K562 (cell line): ENCODE measurements at regions not wholly inside any gene's neighbourhood (a gene's known extent, or its start where the extent isn't known, plus 50 kb on each side); places are given as distances from the start of the nearest gene placed in this dataset.

Experiments used
- ARHGAP35 ChIP-seq: fragments of 450-650 bp; IDR thresholded peaks from 2 replicates; pipeline ENCODE4 v1.6.1; 2018; ENCODE audit not compliant: partially characterized antibody
- ATF4 ChIP-seq: fragments of 450-650 bp; formaldehyde crosslinking; IDR thresholded peaks from 2 replicates; pipeline ENCODE4 v1.4.0; 2022; ENCODE audit warnings: mild to moderate bottlenecking, moderate library complexity
- BDP1 ChIP-seq: IDR thresholded peaks from 3 replicates; pipeline ENCODE4 v1.6.1; 2011; ENCODE audit not compliant: insufficient read length, insufficient read depth
- CC2D1A ChIP-seq: fragments of 450-650 bp; IDR thresholded peaks from 2 replicates; pipeline ENCODE4 v1.6.1; 2017; ENCODE audit warnings: mild to moderate bottlenecking
- COPS2 ChIP-seq: fragments of 450-650 bp; conservative IDR thresholded peaks from 2 replicates; pipeline ENCODE4 v1.6.1; 2016; ENCODE audit warnings: mild to moderate bottlenecking, moderate library complexity
- DIDO1 ChIP-seq: fragments of 450-650 bp; IDR thresholded peaks from 2 replicates; pipeline ENCODE4 v1.6.1; 2016; ENCODE audit warnings: low read depth, missing biosample characterization, missing genetic modification characterization
- E2F5 ChIP-seq: sonication (generic); formaldehyde crosslinking; IDR thresholded peaks from 2 replicates; pipeline ENCODE4 v1.8.0; 2022; ENCODE audit warnings: mild to moderate bottlenecking, missing genetic modification reagents
- EWSR1 ChIP-seq: fragments of 450-650 bp; IDR thresholded peaks from 2 replicates; pipeline ENCODE4 v1.6.1; 2018; ENCODE audit warnings: borderline replicate concordance, mild to moderate bottlenecking, low read depth, moderate library complexity; ENCODE audit not compliant: partially characterized antibody
- HOXB6 ChIP-seq: fragments of 250-450 bp; sonication (Bioruptor Pico); IDR thresholded peaks from 2 replicates; pipeline ENCODE4 v1.5.1; 2022; ENCODE audit warnings: mild to moderate bottlenecking, borderline replicate concordance
- MAX ChIP-seq: sonication (generic); formaldehyde crosslinking; IDR thresholded peaks from 2 replicates; pipeline ENCODE4 v1.9.0; 2022; ENCODE audit warnings: mild to moderate bottlenecking, missing genetic modification reagents
- MCM7 ChIP-seq, 2 experiments: fragments of 450-650 bp; IDR thresholded peaks; 2 replicates each; pipeline ENCODE4 v1.6.1; 2016 to 2018
- MLLT1 ChIP-seq, 2 experiments: fragments of 450-650 bp; IDR thresholded peaks; 2 replicates each; pipeline ENCODE4 v1.6.1; 2016
- MLX ChIP-seq, 2 experiments: fragments of 450-650 bp in 1 of 2; sonication (generic) in 1 of 2; formaldehyde crosslinking; conservative IDR thresholded peaks; 2 replicates each; pipeline versions ENCODE4 v1.4.0 to v1.8.1; 2020 to 2022; ENCODE audit warnings: mild to moderate bottlenecking in 1 of 2, missing genetic modification reagents in 1 of 2
- PHTF2 ChIP-seq: fragments of 250-450 bp; sonication (Bioruptor Pico); IDR thresholded peaks from 2 replicates; pipeline ENCODE4 v1.5.0; 2021; ENCODE audit warnings: mild to moderate bottlenecking
- POLR2AphosphoS2 ChIP-seq: IDR thresholded peaks from 2 replicates; pipeline ENCODE4 v1.6.1; 2012; ENCODE audit warnings: low read length, improper control_type of control experiment
- PRPF4 ChIP-seq: fragments of 200-400 bp; formaldehyde crosslinking; IDR thresholded peaks from one replicate; pipeline ENCODE4 v1.6.1; 2017; ENCODE audit warnings: low read length, low read depth, mild to moderate bottlenecking; ENCODE audit not compliant: insufficient read depth, poor library complexity, severe bottlenecking
- PTBP1 ChIP-seq: fragments of 200-400 bp; formaldehyde crosslinking; IDR thresholded peaks from 2 replicates; pipeline ENCODE4 v1.6.1; 2017; ENCODE audit warnings: low read depth, low read length
- ZBED1 ChIP-seq: IDR thresholded peaks from 2 replicates; pipeline ENCODE4 v1.6.1; 2014
- ZNF143 ChIP-seq: sonication (generic); formaldehyde crosslinking; IDR thresholded peaks from 2 replicates; pipeline ENCODE4 v1.9.0; 2022; ENCODE audit warnings: mild to moderate bottlenecking, missing genetic modification reagents
- ZNF431 ChIP-seq: sonication (generic); formaldehyde crosslinking; IDR thresholded peaks from 2 replicates; pipeline ENCODE4 v1.8.0; 2022; ENCODE audit warnings: mild to moderate bottlenecking, missing genetic modification reagents
- TF ChIP-seq, protein P1 (sequence below), 2 experiments: fragments of 450-650 bp; IDR thresholded peaks; 2 replicates each; pipeline ENCODE4 v1.6.1; 2018; ENCODE audit warnings: mild to moderate bottlenecking in 2 of 2, low read depth in 1 of 2; ENCODE audit not compliant: partially characterized antibody in 2 of 2

- TF ChIP-seq MLX (CRISPR knock-in tag; conservative IDR thresholded peaks at IDR 0.05) = 0 out of 4 replicates have a peak, but pooled peaks of 1 of the 2 experiments have one; percentile 67
- no peak for TF ChIP-seq PRPF4
- TF ChIP-seq COPS2 = no peak
- TF ChIP-seq E2F5 (CRISPR knock-in tag) = no peak
- TF ChIP-seq BDP1 = no peak
- no peak for TF ChIP-seq MLLT1 (IDR thresholded peaks at IDR 0.05)
- TF ChIP-seq ZNF431 (CRISPR knock-in tag) = no peak
- TF ChIP-seq ZNF143 (CRISPR knock-in tag) = no peak
- TF ChIP-seq PTBP1 = no peak
- TF ChIP-seq, protein P1, sequence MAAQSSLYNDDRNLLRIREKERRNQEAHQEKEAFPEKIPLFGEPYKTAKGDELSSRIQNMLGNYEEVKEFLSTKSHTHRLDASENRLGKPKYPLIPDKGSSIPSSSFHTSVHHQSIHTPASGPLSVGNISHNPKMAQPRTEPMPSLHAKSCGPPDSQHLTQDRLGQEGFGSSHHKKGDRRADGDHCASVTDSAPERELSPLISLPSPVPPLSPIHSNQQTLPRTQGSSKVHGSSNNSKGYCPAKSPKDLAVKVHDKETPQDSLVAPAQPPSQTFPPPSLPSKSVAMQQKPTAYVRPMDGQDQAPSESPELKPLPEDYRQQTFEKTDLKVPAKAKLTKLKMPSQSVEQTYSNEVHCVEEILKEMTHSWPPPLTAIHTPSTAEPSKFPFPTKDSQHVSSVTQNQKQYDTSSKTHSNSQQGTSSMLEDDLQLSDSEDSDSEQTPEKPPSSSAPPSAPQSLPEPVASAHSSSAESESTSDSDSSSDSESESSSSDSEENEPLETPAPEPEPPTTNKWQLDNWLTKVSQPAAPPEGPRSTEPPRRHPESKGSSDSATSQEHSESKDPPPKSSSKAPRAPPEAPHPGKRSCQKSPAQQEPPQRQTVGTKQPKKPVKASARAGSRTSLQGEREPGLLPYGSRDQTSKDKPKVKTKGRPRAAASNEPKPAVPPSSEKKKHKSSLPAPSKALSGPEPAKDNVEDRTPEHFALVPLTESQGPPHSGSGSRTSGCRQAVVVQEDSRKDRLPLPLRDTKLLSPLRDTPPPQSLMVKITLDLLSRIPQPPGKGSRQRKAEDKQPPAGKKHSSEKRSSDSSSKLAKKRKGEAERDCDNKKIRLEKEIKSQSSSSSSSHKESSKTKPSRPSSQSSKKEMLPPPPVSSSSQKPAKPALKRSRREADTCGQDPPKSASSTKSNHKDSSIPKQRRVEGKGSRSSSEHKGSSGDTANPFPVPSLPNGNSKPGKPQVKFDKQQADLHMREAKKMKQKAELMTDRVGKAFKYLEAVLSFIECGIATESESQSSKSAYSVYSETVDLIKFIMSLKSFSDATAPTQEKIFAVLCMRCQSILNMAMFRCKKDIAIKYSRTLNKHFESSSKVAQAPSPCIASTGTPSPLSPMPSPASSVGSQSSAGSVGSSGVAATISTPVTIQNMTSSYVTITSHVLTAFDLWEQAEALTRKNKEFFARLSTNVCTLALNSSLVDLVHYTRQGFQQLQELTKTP (IDR thresholded peaks at IDR 0.05; ENCODE audit: low read depth in 1 of 2, partially characterized antibody in 2 of 2) = no peak
- no peak for TF ChIP-seq CC2D1A
- TF ChIP-seq HOXB6 (CRISPR knock-in tag) = peak; percentile 17; the same call in 1 of the 2 replicates
- TF ChIP-seq ZBED1 = no peak
- TF ChIP-seq ATF4 (CRISPR knock-in tag) = peak; percentile 86
- no peak for TF ChIP-seq MAX (CRISPR knock-in tag)
- no peak for TF ChIP-seq PHTF2
- TF ChIP-seq POLR2AphosphoS2 = no peak
- peak; percentile 93 for TF ChIP-seq DIDO1 (tag)
- no peak for TF ChIP-seq ARHGAP35
- no peak for TF ChIP-seq MCM7 (IDR thresholded peaks at IDR 0.05)
- TF ChIP-seq EWSR1 = no peak
Observed at GRCh38 chr1:181173761-181174447, 85.4 kb downstream of the IER5 start (continued).
